ENCODE measurements at regions not wholly inside any gene's neighbourhood (a gene's known extent, or its start where the extent isn't known, plus 50 kb on each side); places are given as distances from the start of the nearest gene placed in this dataset.

DNA sequence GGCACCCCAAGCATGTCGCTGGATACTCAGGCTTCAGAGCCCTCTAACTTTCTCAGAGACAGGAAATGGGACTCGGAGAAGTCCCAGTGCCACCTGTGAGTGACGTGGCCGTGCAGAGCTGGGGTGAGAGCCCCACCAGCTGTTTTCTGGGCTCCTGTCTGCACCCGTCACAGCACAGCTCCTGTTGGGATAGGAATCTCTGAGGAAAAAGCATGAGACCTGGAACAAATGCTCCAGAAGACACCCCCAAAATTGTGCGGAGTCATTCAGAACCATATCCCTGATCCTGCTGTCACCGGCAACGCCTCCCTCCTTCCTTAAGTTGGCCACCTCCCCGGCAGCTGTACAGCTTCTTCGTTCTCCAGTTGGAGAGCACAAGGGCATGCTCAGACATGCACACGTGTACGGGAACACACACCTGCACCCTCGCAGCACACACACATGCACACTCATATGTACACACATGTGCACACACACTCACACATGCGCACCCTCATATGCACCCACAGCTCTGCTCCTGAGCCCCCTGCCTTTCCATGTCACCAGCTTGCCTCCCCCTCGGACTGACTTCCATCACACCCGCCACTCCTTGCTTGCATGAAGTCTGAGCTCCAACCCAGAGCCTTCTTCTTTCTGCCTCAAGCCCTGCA lies 1430.0 kb downstream of the BRD1 start:
- H3K4me2 ChIP-seq (ENCODE audit: low read depth, low read length, poor library complexity, severe bottlenecking) = no peak overlapping the region
- H3K36me3 ChIP-seq (ENCODE audit: low read length) = no peaks in the 10 kb centered on the region
- H3K9me2 ChIP-seq (replicated peaks; ENCODE audit: insufficient read depth, low read length) = no peaks in the 10 kb centered on the region
- H3K79me2 ChIP-seq (ENCODE audit: insufficient read depth, low read length) = no peaks in the 10 kb centered on the region
- H4K20me1 ChIP-seq (ENCODE audit: low read depth, low read length) = no peaks in the 10 kb centered on the region
- no peak overlapping the region for H3K27ac ChIP-seq (ENCODE audit: low read depth, low read length)
- H3K9ac ChIP-seq (ENCODE audit: low read length) = no peak overlapping the region
- H3K27me3 ChIP-seq (ENCODE audit: low read length) = no peaks in the 10 kb centered on the region
- H3K4me3 ChIP-seq (ENCODE audit: insufficient read depth, low read length, poor library complexity, severe bottlenecking) = no peak overlapping the region
- H3F3A ChIP-seq (ENCODE audit: insufficient read depth) = no peaks in the 10 kb centered on the region
- TF ChIP-seq CTCF (IDR thresholded peaks at IDR 0.05; ENCODE audit: insufficient read depth, low read length, poor library complexity, severe bottlenecking) = no peak
- no peak for TF ChIP-seq EZH2phosphoT487 (conservative IDR thresholded peaks at IDR 0.05; ENCODE audit: low read length)
- H2AFZ ChIP-seq (ENCODE audit: low read depth, low read length, severe bottlenecking) = no peak overlapping the region
- no peaks in the 10 kb centered on the region for H3K9me3 ChIP-seq (ENCODE audit: insufficient read depth, low read length)

DNA sequence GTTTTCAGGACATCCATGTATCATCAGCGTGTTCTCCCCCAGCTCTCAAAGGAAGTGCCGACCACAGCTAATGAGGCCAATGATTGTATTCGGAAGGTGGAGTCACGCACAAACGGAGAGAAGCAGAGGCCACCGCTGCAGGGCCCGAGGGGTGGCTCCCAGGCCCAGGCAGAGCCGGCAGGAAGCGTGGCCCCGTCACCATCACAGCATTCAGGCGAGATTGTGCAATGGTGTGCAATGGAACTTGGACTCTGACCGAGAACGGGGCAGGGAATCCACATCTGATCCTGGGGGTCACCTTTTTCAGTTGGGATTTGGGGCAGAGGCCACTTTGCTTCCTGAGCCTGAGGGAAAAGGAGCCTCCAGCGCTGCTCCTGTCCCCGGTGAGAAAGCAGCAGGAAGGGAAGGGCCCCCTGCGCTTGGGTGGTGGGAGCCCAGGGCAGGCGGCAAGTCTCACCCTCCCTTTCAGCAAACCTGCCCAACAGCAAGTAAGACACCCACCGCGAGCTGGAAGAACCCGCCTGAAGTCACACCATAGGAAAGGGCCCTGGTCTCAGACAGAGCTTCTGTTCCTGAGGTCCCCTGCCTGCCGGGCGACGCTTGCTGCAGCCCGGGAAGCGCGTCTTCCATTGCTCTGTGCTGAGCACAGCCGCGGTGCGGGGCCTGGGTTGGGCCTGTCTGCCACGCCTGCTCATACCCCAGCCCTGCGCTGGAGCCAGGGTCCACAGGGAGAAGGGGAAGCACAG lies 1430.7 kb downstream of the BRD1 start:
- H3K9me3 ChIP-seq (ENCODE audit: insufficient read depth, low read length) = no peaks in the 10 kb centered on the region
- no peaks in the 10 kb centered on the region for H3F3A ChIP-seq (ENCODE audit: insufficient read depth)
- H3K9ac ChIP-seq (ENCODE audit: low read length) = no peak overlapping the region
- H3K27me3 ChIP-seq (ENCODE audit: low read length) = no peaks in the 10 kb centered on the region
- H3K27ac ChIP-seq (ENCODE audit: low read depth, low read length) = no peak overlapping the region
- no peaks in the 10 kb centered on the region for H3K36me3 ChIP-seq (ENCODE audit: low read length)
- no peaks in the 10 kb centered on the region for H4K20me1 ChIP-seq (ENCODE audit: low read depth, low read length)
- H3K9me2 ChIP-seq (replicated peaks; ENCODE audit: insufficient read depth, low read length) = no peaks in the 10 kb centered on the region
- no peak overlapping the region for H2AFZ ChIP-seq (ENCODE audit: low read depth, low read length, severe bottlenecking)
- no peak for TF ChIP-seq EZH2phosphoT487 (conservative IDR thresholded peaks at IDR 0.05; ENCODE audit: low read length)
- no peak for TF ChIP-seq CTCF (IDR thresholded peaks at IDR 0.05; ENCODE audit: insufficient read depth, low read length, poor library complexity, severe bottlenecking)
- H3K79me2 ChIP-seq (ENCODE audit: insufficient read depth, low read length) = no peaks in the 10 kb centered on the region
- H3K4me2 ChIP-seq (ENCODE audit: low read depth, low read length, poor library complexity, severe bottlenecking) = no peak overlapping the region
- H3K4me3 ChIP-seq (ENCODE audit: insufficient read depth, low read length, poor library complexity, severe bottlenecking) = no peak overlapping the region

GRCh38 chr22:48396091-48396784 lies 1431.4 kb downstream of the BRD1 start:
- no peaks in the 10 kb centered on the region for H3K27me3 ChIP-seq (ENCODE audit: low read length)
- no peak overlapping the region for H3K27ac ChIP-seq (ENCODE audit: low read depth, low read length)
- TF ChIP-seq CTCF (IDR thresholded peaks at IDR 0.05; ENCODE audit: insufficient read depth, low read length, poor library complexity, severe bottlenecking) (no peak), EZH2phosphoT487 (conservative IDR thresholded peaks at IDR 0.05; ENCODE audit: low read length) (no peak)
- no peaks in the 10 kb centered on the region for H4K20me1 ChIP-seq (ENCODE audit: low read depth, low read length)
- H3K36me3 ChIP-seq (ENCODE audit: low read length) = no peaks in the 10 kb centered on the region
- no peaks in the 10 kb centered on the region for H3K9me3 ChIP-seq (ENCODE audit: insufficient read depth, low read length)
- H3K4me2 ChIP-seq (ENCODE audit: low read depth, low read length, poor library complexity, severe bottlenecking) = no peak overlapping the region
- no peaks in the 10 kb centered on the region for H3F3A ChIP-seq (ENCODE audit: insufficient read depth)
- no peak overlapping the region for H3K4me3 ChIP-seq (ENCODE audit: insufficient read depth, low read length, poor library complexity, severe bottlenecking)
- H3K9ac ChIP-seq (ENCODE audit: low read length) = no peak overlapping the region
- no peaks in the 10 kb centered on the region for H3K79me2 ChIP-seq (ENCODE audit: insufficient read depth, low read length)
- H2AFZ ChIP-seq (ENCODE audit: low read depth, low read length, severe bottlenecking) = no peak overlapping the region
- H3K9me2 ChIP-seq (replicated peaks; ENCODE audit: insufficient read depth, low read length) = no peaks in the 10 kb centered on the region
